ENCODE measurements at regions not wholly inside any gene's neighbourhood (a gene's known extent, or its start where the extent isn't known, plus 50 kb on each side); places are given as distances from the start of the nearest gene placed in this dataset.

DNA sequence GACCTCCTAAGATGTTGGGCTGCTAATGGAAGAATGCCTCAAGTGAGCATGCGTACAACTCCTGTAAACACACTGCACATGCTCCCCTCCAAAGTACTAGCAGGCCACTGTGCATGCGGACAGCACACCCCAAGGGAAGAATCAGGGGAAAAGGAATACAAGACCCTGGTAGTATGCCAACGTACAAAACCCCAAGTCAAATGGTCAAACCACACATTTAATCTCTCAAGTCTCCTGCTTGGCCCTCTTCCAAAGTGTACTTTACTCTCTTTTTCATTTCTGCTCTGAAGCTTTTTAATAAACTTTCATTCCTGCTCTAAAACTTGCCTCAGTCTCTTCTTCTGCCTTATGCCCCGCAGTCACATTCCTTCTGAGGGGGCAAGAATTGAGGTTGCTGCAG lies 466.4 kb downstream of the DMRTA1 start:
- no peak for DNase-seq (ENCODE audit: extremely low spot score, unreplicated experiment)
- no peak for TF ChIP-seq CTCF (IDR thresholded peaks at IDR 0.05)
- Mint-ChIP-seq H3K36me3 (ENCODE audit: unreplicated experiment) (no peaks in the 10 kb centered on the region), H3K4me3 (ENCODE audit: unreplicated experiment) (no peak overlapping the region), H3K4me1 (ENCODE audit: unreplicated experiment) (no peaks in the 10 kb centered on the region), H3K27ac (ENCODE audit: unreplicated experiment) (no peak overlapping the region), H3K9me3 (ENCODE audit: unreplicated experiment) (no peaks in the 10 kb centered on the region), H3K27me3 (ENCODE audit: unreplicated experiment) (no peaks in the 10 kb centered on the region)

- DNase-seq (ENCODE audit: extremely low spot score, unreplicated experiment), result no peak
- H3K4me1 Mint-ChIP-seq (ENCODE audit: unreplicated experiment), result no peaks in the 10 kb centered on the region
- H3K4me3 Mint-ChIP-seq (ENCODE audit: unreplicated experiment), result no peak overlapping the region
- H3K9me3 Mint-ChIP-seq (ENCODE audit: unreplicated experiment), result no peaks in the 10 kb centered on the region
- TF ChIP-seq CTCF (IDR thresholded peaks at IDR 0.05), result no peak
- no peak overlapping the region for H3K27ac Mint-ChIP-seq (ENCODE audit: unreplicated experiment)
- no peaks in the 10 kb centered on the region for H3K27me3 Mint-ChIP-seq (ENCODE audit: unreplicated experiment)
- H3K36me3 Mint-ChIP-seq (ENCODE audit: unreplicated experiment), result no peaks in the 10 kb centered on the region
Measured at GRCh38 chr9:22913518-22913917, 466.9 kb downstream of the DMRTA1 start.

- H3K4me3 Mint-ChIP-seq (ENCODE audit: unreplicated experiment), result no peak overlapping the region
- H3K27ac Mint-ChIP-seq (ENCODE audit: unreplicated experiment), result no peak overlapping the region
- DNase-seq (ENCODE audit: extremely low spot score, unreplicated experiment), result no peak
- no peak for TF ChIP-seq CTCF (IDR thresholded peaks at IDR 0.05)
- no peaks in the 10 kb centered on the region for H3K4me1 Mint-ChIP-seq (ENCODE audit: unreplicated experiment)
- H3K36me3 Mint-ChIP-seq (ENCODE audit: unreplicated experiment), result no peaks in the 10 kb centered on the region
- H3K27me3 Mint-ChIP-seq (ENCODE audit: unreplicated experiment), result no peaks in the 10 kb centered on the region
- H3K9me3 Mint-ChIP-seq (ENCODE audit: unreplicated experiment), result no peaks in the 10 kb centered on the region
Measured at GRCh38 chr9:22916148-22916547, 469.5 kb downstream of the DMRTA1 start.

- H3K27me3 Mint-ChIP-seq (ENCODE audit: unreplicated experiment), result no peaks in the 10 kb centered on the region
- no peak for TF ChIP-seq CTCF (IDR thresholded peaks at IDR 0.05)
- no peaks in the 10 kb centered on the region for H3K9me3 Mint-ChIP-seq (ENCODE audit: unreplicated experiment)
- no peak overlapping the region for H3K4me3 Mint-ChIP-seq (ENCODE audit: unreplicated experiment)
- H3K27ac Mint-ChIP-seq (ENCODE audit: unreplicated experiment), result no peak overlapping the region
- no peak for DNase-seq (ENCODE audit: extremely low spot score, unreplicated experiment)
- no peaks in the 10 kb centered on the region for H3K36me3 Mint-ChIP-seq (ENCODE audit: unreplicated experiment)
- no peaks in the 10 kb centered on the region for H3K4me1 Mint-ChIP-seq (ENCODE audit: unreplicated experiment)
Measured at GRCh38 chr9:22919423-22919822, 472.8 kb downstream of the DMRTA1 start.

- Mint-ChIP-seq H3K4me1 (ENCODE audit: unreplicated experiment) (no peaks in the 10 kb centered on the region), H3K9me3 (ENCODE audit: unreplicated experiment) (no peaks in the 10 kb centered on the region), H3K27ac (ENCODE audit: unreplicated experiment) (no peak overlapping the region), H3K4me3 (ENCODE audit: unreplicated experiment) (no peak overlapping the region), H3K27me3 (ENCODE audit: unreplicated experiment) (no peaks in the 10 kb centered on the region), H3K36me3 (ENCODE audit: unreplicated experiment) (no peaks in the 10 kb centered on the region)
- TF ChIP-seq CTCF (IDR thresholded peaks at IDR 0.05), result no peak
- no peak for DNase-seq (ENCODE audit: extremely low spot score, unreplicated experiment)
Measured at GRCh38 chr9:22921742-22922141, 475.1 kb downstream of the DMRTA1 start.

Data from osteocyte (in vitro differentiated cells).